GM18870 (cell line): ENCODE measurements at regions not wholly inside any gene's neighbourhood (a gene's known extent, or its start where the extent isn't known, plus 50 kb on each side); places are given as distances from the start of the nearest gene placed in this dataset.

Source experiments
- ATAC-seq: cut with Tn5 transposase; IDR thresholded peaks from one replicate; pipeline ENCODE4 v1.9.1; 2021; ENCODE audit warnings: moderate library complexity; ENCODE audit not compliant: unreplicated experiment

DNA sequence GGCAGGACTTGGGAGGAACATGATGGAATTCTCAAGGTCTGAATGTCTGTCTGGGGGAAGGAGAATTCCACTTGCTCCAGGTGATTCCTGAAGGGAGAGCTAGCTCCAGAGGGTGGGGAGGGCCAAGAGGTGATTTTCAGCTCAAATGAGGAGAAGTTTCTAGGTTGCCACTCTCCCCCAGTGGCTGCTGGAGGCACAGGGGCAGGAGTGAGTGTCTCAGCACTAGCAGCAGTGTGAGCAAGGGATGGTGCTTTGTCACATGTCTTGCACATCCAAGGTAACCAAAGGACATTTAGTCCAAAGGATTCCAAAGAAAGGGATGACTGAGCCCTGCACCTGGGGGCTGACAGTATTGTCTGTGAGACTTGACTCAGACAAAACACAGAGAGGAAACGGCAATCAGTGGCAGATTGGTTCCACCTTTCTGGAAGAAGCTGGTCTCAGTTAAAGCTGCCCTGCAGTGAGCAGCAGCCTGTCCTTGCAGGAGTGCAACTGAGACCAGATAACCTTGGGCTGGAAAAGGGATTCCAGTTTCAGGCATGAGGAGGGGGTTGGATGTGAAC lies 51.2 kb upstream of the PCBD1 start:
- ATAC-seq, result no peak

DNA sequence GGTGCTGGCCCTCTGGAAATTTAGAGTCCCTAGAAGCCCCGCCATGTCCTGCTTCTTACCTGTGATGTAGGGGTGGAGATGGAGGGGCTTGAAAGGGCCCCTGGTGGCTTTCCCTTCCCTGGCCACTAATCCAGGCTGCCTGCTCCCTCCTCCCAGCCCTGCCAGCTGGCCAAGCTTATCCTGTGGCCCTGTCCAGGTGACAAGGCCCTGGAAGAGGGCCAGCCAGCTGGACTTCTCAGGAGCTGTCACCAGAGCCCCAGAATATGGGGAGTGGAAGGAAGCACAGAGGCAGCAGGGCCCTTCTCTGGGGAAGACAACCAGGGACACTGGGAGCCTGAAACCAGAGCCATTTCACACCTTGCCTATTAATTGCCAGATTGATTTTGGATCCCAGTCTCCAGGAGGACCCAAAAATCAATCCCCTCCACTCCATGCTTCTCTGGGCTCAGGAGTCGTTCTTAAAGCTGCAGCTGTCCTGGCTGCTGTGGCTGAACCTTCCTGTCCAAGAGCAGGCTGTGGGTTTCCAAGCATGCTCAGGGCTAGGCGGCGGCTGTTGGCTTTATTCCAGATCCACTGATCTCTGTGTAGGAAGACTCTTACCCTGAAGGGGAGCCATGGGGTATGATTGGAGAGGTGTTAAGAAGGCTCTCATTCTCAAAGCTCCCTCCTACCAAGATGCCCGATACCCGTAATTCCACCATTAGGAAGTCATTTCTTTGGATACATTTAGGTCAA lies 52.6 kb upstream of the PCBD1 start:
- ATAC-seq, result no peak

DNA sequence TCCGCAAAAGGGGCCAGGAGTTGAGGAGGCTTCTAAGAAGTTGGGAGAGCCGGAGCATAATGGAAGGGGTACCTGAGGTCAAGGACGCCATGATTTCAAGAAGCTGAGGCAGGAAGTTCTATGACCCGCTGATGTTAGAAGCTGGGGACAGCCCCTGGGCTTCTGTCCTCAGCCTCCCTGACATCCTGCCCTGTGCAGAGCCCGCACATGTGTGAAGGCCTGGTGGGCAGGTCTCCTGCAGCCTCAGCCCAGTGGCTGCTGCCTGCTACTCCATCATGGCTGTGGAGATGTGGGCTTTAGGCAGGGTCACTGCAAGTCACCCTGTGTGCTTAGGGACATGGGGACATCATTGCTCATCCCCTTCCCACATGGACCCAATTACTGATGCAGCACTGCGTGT lies 53.8 kb upstream of the PCBD1 start:
- no peak for ATAC-seq

DNA sequence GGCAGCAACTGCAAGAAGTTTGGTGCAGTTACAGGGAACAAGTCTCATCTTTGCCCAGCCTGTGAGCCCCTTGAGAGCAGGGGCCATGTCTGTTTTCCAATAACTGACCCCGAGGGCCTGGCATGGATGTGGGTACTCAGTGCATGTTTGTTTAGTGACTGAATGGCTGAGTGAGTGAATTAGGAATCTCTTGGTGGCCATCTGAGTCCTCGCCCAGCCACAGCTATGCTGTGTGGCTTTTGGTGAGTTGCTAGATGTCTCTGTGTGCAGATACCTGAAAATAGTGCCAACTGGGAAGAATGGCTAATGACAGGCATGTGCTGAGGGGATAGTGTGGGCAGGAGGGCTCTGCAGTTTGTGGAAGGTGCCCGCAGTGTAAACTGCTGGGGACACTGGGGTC lies 54.4 kb upstream of the PCBD1 start:
- no peak for ATAC-seq

DNA sequence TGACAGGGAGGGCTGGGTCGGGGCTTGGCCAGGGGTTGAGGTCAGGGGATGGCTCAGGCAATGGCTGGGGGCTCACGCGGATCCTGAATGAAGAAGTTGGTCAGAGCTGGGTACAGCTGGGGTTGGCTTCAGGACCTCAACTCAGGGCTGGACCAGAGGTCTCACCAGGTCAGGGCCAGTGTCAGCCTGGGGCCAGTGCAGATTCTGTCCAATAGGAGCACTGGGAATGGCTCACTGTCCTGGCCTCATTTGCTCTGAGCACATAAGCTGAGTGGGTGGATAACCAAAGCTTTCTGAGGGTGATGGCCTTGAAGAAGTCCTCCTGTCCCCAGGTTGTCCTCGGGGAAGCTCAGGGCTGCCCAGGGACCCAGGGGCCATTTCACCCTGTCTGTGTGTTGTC lies 54.9 kb upstream of the PCBD1 start:
- no peak for ATAC-seq

DNA sequence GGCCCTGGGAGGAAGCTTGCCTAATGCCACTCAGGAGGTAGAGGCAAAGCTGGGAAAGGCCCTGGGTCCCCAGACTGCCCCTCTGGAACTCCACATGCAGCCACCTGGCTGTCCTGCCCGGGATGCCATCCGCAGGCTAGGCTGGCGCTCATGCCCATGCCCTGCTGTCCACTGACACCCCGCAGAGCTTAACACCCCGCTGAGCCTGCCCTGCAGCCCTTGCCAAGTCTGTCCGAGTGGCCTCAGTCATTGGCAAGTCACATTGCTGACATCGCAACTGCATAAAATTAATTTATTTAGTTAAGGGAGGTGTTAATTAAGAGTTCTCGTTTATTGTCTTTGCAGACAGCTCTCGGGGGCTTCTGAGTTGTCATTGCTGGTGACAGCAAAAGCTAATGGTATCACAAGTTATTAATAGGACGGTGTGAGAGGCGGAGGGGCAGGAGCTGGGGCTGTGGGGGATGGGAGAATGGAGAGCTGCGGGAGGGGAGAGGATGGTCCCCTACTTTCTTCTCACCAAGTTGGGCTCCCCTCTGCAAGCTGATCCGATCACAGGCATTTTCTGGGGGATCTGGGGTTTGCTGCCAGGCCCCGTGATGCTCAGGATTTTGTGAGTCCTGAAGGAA lies 55.6 kb upstream of the PCBD1 start:
- no peak for ATAC-seq

DNA sequence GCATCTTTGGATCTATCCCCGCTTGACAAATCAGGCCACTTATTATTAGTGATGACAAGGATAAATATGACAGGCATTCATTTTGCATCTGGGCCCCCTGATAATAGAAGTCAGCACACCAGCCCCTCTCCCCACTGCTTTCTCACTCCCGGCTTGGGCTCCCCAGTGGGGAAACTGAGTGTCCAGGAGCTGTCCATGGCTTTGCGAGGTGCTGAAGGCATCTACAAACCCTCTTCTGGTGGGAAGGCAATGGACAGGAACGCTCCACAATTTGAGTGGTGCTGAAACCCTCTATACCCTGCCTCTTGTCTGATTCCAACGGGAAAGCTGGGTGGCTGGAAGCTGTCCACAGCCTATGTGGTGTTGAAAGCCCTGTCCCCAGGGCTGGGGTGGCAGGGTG lies 61.7 kb upstream of the PCBD1 start:
- ATAC-seq, result no peak

DNA sequence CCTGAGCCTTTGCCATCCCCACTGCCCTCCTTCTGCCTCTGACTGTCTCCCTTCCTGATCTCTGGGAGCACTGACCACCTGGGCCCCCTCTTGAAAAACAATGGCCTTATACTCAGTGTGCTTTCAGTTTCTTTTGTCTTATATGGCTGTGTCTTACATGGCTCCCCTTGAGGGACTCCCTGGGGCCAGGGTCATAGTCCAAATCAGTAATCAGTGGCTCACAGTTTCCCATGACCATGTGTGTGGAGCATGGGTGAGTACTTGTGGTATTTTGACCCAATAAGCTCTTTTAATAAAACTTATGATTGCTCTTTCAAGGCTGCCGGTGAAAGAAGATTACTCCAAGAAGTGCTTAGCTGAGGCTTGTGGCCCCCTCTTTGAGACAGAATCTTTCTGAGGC lies 62.4 kb upstream of the PCBD1 start:
- no peak for ATAC-seq

DNA sequence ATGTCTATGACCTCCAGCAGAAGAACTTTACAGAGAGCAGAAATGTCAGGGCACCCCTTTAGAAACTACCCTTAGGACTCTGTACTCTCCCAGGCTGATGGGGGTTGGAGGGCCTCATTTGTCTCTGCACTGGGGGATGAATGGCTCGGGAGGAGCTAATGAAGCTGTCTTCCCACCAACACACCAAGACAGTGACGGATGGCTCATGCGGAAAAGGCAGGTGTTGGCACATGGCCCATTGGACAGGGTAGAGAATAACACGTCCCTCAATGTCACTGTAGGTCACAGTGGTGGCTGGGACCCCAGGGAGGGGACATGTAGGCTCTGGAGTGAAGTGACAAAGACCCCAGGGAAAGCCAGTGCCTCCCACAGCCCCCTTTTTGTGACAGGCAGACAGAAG lies 64.0 kb upstream of the PCBD1 start:
- ATAC-seq, result no peak

DNA sequence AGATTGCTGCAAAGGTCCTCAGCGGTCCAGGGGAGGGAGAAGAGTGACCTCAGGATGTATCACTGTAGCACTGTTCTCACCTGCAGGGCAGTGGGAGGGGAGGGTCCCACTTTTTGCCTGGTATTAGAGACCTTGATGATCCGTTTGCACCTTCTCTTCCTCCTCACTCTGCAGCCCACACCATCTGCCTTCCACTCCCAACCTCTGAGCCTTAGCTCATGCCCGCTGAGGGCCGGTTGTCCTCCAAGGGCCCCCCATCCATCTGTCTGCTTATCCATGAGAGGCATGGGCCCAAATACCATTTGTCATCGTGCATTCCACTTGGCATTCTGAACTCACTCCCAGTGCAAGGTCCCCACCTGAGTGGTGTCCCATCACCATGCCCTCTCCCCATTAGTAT lies 64.6 kb upstream of the PCBD1 start:
- no peak for ATAC-seq

DNA sequence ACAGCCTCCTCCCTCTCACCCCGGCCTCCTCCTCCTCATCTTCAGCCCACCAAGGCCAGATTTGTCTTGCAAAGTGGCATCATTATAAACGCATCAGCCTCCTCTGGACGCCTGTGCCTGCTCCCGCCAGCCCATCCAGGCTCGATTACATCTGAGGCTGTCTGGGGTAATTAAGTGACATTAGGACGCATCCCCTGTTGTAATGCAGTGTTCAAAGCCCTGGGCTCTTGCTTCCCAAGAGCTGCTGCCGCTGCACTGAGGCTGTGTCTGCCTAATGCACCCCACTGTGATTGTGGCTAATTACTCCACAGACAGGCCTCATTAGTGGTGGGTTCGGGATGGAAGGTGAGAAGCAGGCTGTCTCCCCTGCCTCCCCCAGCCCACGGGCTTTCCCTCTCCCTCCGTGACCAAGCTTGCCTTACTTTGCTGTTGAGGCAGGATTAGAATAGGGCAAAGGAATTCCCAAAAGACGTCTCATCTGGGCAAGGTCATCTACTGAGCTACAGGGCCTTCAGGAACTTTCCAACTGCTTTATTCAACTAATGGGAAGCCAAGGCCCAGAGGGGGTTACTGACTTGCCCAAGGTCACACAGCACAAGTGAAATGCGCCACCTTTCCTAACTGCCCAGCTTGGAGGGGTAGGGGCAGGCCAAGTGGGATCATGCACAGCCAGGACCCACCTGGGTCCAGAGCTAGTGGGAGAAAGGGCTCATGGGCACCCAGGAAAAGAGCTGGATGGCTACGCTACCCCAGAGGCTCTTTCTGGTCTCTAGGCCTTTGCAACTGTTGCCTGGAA lies 66.2 kb upstream of the PCBD1 start:
- no peak for ATAC-seq

DNA sequence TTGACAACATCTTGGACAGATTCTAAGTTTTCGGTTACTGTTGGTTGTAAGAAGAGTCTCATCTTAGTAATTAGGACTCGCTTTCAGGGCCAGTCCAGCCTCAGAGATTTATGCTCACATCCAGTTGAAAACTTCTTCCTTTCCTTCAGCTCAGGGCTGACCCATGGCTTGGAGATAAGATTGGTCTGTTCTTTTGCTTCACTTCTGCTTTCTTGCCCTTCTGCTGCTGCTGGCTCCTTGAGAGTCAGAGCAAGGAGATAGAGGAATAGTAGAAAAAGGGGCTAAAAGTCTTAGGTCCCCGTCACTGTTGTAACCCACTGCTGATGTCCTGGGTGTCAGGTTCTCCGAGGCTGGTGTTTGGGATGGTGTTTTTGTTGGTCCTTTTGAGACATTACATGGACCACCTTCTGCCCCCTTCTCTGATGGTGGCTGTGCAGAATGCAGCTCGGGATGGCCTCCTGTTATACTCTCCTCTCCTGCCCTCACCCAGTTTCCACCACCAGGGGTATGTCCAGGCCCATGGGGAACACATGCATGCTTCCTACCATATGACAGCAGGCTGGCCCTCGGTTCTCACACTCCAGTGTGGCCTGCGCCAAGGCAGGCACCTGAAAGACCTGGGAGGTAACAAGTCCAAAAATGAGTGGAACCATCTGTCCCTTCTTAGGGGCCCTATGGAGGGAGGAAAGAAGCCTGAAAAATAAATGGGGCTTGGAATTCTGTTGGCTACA lies 67.8 kb upstream of the PCBD1 start:
- ATAC-seq, result no peak

DNA sequence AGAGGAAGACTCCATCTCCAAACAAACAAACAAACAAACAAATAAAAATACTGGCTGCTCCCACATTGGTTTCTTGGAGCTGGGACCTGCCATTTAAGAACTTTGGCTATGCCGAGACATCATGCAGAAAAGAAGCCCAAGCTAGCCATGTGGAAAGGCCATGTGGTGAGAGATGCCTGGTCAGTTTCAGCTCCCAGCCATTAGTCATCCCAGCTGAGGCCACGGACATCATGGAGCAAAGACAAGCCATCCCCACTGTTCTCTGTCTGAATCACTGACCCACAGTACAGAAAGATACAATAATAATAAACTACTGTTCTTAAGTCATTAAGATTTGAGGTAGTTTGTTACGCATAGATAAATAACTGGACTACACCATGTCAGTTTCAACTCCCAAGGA lies 70.0 kb upstream of the PCBD1 start:
- ATAC-seq, result no peak

DNA sequence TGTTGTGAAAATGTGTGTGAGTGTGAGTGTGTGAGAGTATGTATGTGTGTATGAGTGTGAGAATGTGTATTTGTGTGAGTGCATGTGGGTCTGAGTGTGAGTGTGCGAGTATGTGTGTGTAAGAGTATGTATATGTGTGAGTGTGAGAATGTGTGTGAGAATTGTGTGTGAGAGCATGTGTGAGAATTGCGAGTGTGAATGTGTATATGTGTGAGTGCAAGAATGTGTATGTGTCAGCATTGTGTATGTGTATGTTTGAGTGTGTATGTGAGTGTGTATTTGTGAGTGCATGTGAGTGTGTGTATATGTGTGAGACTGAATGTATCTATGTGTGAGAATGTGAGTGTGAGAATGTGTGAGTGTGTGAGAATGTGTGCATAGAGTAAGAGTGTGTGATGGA lies 72.0 kb upstream of the PCBD1 start:
- ATAC-seq, result no peak

DNA sequence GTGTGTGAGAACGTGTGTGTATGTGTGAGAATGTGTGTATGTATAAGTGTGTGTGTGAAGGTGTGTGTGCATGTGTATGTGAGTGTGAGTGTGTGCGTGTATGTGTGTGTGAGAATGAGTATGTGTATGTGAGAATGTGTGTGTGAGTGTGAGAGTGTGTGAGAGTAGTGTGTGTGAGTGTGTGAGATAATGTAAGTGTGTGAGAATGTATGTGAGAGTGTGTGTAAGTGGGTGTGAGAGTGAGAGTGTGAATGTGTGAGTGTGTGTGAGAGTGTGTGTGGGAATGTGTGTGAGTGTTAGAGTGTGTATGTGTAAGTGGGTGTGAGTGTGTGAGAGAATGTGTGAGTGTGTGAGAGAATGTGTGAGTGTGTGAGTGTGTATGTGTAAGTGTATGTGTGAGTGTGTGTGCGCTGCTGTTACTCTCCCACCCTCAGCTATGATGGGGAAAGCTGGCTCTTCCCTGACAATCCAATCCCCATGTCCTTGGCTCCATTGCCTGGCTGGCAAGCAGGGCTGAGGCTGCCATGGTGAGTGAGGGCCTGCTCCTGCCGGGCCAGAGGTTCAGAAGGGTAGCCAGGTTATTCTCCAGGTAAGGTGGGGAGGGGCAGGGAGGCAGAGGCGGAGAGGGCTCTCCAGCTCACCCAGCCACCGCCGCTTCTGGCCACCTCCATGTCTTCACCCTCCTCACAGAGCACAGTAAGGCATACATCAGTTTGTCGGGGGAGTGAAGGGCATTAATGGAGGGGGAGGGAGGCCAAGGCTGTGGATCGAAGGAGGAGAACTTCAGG lies 72.6 kb upstream of the PCBD1 start:
- no peak for ATAC-seq

DNA sequence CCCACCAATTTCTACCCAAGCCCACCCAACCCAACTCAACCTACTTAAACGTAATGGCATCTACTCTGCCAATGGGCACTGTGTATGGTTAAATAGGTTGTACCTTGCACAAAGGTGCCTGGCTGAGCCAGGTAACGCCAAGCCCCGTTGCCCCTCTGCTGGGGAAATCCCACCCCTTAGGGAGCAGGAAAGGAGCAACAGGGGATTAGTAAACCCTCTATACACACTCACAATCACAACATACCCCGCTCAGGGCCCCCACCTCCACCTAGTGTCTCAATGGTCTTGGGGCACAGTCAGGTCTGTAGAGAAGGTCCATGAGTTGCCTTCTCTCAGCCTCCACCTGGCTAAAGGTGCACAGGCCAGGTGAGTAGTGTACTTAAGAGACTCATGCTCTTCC lies 74.3 kb upstream of the PCBD1 start:
- no peak for ATAC-seq

DNA sequence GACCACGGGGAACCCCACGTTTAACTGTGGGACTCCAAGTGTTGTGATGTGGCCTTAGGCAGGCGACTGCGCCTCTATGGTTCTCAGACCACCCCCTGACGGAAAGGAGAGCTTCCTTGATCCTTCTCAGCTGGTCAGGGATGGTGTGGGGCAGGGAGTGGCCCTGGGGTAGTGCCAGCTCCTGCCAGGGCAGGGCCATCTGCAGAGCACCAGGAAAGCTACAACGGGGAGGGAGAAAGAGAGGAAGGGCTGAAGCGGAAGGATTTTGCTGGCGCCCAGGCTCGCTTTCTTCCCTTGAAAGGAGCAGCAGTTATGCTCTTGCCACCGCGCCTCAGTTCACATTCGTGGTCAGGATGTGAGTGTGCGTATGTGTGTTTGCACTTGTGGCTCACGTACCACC lies 74.9 kb upstream of the PCBD1 start:
- no peak for ATAC-seq

DNA sequence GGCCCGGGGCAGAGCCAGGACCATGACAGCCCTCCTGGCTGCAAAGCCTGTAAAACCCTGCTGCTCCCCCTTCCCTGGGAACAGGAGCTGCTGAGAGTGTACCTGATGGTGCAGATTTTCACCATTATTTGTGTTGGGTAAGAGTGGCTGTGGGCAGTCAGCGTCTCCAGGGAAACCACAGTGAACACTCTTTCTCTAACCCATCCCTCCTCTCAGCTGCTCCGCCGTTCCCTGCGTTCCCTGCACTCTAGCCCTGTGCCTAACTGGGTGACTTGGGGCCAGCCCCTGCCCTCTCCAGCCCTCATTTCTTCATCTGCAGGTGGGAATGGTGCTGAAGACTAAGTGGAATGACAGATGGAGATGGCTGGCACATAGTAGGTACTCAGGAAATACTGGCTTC lies 75.9 kb upstream of the PCBD1 start:
- no peak for ATAC-seq

DNA sequence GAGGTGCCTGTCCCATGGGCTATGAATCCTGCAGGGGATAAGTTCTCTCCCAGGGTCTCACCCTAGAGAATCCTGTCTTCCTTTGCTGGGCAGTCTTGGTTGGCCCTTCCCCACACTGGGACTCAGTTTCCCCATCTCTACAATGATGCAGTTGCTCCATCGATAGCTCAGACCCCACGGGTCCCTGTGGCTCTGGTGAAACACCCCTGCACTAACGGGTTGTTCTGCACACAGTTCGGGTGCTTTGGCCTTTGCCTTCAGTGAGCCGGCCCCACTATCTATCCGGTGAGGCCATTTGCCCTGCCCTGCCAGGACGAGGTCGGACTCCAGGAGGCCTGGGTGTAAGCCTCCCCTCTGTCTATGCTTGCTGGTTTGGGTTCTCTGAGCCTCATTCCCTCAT lies 76.5 kb upstream of the PCBD1 start:
- no peak for ATAC-seq

DNA sequence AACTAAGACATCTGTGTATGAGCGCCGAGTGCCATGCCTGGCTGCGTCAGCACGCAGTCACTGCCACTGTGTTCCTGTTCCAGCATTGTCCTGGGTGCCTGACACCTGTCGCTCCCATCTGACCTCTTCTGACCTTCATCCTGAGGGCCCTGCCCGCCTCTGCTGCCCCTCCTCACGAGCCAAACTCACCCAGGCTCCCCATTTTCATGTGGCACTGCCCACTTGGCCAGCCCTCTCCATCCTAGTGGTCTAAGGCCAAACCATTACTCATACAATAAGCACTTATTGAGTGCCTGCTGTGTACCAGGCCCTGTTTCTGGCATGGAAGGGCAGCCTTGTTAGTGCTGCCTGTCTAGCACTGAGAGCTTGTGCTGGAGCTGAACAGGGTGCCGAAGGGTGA lies 77.2 kb upstream of the PCBD1 start:
- no peak for ATAC-seq
